SK-MEL-5 (cell line): ENCODE measurements at regions not wholly inside any gene's neighbourhood (a gene's known extent, or its start where the extent isn't known, plus 50 kb on each side); places are given as distances from the start of the nearest gene placed in this dataset.

Experiments
- DNase-seq: peaks from one replicate; pipeline ENCODE4 v3.0.0-alpha.2; 2016; ENCODE audit warnings: low read depth, low spot score
- in situ Hi-C: cut with HindIII; loops from 2 replicates; pipeline ENCODE4 v1.10.0; 2016; ENCODE audit warnings: low sequenced_read_pairs, high pct_unique_total_duplicates, low pct_unique_long_range_greater_than_20kb

DNA sequence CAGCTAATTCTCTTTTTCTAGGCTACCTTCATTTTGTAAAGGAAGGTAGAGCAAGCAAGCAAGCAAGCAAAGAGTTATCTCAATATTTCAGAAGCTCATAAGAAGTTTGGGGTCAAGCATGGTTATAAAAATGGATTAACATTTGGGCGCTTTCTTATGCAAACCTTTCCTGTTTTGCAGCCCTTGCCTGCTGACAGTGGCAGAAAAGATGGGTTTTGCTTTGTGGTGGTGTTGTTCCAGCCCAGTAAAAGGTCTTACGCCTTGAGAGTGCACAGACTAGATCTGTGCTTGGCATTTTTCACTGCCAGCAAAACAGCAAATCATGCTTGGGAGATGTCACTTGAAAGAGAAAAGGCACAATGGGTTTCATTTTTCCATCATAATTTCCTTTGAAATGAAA lies 1320.6 kb upstream of the CELF4 start:
- no peak for DNase-seq
- in situ Hi-C loops: no loop called here

- in situ Hi-C loops: no loop called here
- DNase-seq: peak; percentile 53
Measured at GRCh38 chr18:38884050-38884449, 1318.5 kb upstream of the CELF4 start.

DNA sequence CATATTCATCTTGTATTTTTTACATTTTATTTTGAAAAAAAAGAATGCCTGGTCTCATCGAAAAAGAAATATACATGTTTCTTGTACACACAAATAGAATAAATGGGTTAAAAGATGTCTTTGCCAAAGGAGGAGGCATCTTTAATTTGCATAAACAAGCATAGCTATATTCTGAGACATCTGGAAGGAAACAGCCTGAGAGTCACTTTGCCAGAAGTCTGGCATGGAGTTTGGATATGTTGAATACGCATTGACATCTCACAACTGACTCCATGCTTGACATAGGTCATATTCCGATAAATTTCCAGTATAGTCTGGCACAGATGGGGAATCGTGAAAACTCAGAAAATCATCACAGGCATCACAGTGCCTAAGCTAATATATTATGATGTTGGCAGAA lies 1317.5 kb upstream of the CELF4 start:
- DNase-seq: no peak
- in situ Hi-C loops: no loop called here

DNA sequence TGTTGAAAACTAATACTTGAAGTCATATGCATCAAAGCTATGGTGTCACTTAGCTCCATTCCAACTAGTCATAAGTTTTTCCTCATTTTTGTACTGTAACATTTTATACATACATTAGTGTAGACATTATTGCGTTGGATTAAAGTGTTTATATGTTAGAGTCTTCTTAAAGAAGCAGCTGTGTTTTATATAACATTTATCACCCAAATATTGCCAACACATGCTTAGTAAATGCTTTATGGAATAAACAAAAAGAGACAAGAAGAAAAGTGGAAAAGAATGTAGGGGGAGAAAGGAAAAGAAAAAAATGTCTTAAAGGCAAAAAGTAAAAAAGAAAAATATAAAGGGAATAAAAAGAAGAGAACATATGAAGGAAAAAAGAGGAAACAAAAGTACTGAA lies 1314.3 kb upstream of the CELF4 start:
- DNase-seq: no peak

GRCh38 chr18:38872342-38872741 lies 1306.7 kb upstream of the CELF4 start:
- in situ Hi-C loops: no loop called here
- DNase-seq: no peak

More for the DNA sequence above, 1314.3 kb upstream of the CELF4 start:
- in situ Hi-C loops: no loop called here

- DNase-seq: no peak
- in situ Hi-C loops: no loop called here
Measured at GRCh38 chr18:38868757-38869156, 1303.2 kb upstream of the CELF4 start.

- DNase-seq: no peak
- in situ Hi-C loops: no loop called here
Measured at GRCh38 chr18:38867680-38868079, 1302.1 kb upstream of the CELF4 start.

DNA sequence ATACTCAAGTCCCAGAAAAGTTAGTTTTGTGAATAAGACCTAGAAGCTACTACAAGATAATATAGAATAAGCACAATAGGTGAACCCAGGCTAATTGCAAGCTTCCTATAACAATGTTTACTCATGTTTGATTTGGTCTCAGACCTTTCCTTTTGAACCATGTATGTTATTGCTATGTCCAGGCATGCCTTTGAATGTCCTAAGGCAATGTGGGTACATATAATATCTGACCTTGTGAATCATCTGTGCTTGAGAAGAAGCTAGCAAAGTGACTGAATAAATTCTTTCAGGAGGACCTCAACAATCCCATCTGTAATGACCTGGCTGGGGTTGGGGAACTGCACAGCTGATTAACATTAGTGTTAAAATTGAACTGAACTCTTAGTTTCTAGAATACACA lies 1285.9 kb upstream of the CELF4 start:
- no peak for DNase-seq
- in situ Hi-C loops: no loop called here

DNA sequence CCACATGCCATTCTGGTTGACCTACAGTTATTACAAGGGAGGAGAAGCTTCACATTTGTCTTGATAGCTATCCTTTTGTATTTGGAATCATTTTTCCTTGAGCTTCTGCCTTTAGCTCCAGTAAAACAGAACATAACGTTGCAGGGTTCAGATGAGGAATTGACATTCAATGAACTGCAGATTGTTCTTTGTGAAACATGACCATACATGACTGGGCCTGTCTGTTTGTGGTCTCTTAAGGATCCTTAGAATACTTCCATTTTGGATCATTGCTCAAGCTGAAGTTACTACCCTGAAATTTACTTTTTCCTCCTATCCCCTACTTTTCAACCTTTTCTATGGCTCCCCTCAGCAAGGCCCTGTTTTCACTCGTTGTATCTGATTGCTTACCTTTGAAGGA lies 1281.7 kb upstream of the CELF4 start:
- in situ Hi-C loops: no loop called here
- DNase-seq: no peak

DNA sequence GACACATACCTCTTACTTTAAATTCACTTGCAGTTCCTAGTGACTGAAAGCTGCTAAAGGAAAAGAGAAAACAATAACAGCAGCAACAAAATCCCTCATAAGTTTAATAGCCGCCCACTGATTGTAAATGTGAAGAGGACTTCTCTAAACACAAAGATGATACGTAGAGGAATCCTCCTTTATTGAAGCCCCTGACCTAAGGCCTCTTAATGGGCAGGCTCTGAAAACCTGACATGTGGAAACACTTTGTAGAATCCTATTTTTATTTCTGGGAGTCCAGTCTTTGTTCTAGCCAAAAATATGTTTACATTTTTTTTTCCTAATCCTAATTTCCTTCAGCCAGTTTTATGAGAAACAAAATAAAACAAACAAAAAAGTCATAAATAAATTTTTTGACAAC lies 1277.7 kb upstream of the CELF4 start:
- DNase-seq: no peak
- in situ Hi-C loops: no loop called here

- no peak for DNase-seq
- in situ Hi-C loops: no loop called here
Measured at GRCh38 chr18:38826247-38826646, 1260.6 kb upstream of the CELF4 start.

DNA sequence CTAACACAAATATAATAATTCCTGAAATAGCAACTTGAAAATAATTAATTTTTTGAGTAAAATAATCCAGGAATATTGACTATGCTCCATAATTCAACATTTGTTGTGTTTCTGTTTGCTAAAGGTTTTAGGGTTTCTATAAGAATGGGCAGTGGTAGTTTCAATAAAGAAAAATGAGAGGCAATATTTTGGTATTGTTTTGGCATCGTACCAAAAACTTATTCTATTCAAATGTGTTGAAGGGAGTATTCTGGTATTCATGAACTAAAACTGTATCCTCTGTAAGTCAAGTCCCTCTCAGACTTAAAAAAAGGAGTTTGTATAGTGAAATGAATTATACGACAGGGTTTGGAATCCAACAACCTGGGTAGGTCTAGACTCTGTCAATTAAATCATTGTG lies 1245.6 kb upstream of the CELF4 start:
- no peak for DNase-seq
- in situ Hi-C loops: no loop called here

DNA sequence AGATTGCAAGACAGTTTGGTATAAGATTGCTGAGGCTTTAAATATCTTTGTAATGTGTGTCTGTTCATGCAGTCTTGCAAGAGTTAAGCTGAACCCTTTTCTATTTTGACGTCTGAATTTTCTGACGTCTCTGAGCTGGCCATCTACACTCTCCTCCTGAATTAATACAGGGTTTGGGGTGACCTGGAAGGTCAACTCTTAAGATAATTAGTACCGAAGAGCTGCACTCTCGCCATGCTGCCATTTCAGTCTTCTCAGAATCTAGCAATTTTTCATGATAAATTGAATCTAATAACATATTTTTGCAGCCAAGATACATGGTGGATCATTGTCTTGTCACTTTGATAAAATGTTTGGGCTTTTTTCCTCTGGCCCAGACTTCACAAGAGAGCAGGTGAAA lies 1245.2 kb upstream of the CELF4 start:
- in situ Hi-C loops: no loop called here
- DNase-seq: no peak

GRCh38 chr18:38807915-38808314 lies 1242.3 kb upstream of the CELF4 start:
- in situ Hi-C loops: no loop called here
- DNase-seq: no peak

DNA sequence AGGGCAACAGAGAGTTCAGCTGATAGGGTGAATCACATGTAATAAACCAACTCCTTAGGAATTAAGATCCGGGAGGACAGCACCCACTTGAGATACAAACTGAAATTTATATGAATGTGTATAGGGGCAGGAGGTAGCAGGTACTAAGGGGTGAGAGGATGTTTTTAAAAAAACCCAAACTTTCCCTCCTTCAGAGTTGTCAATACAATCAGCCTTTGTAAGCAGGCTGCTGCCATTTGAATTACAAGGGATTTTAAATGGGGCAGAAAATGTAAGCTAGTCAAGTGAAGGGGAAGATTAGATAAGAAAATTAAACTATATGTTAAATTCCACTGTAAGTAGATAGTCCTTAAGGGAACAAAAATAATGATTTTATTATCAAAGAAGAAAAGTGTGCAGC lies 1239.7 kb upstream of the CELF4 start:
- no peak for DNase-seq
- in situ Hi-C loops: no loop called here

DNA sequence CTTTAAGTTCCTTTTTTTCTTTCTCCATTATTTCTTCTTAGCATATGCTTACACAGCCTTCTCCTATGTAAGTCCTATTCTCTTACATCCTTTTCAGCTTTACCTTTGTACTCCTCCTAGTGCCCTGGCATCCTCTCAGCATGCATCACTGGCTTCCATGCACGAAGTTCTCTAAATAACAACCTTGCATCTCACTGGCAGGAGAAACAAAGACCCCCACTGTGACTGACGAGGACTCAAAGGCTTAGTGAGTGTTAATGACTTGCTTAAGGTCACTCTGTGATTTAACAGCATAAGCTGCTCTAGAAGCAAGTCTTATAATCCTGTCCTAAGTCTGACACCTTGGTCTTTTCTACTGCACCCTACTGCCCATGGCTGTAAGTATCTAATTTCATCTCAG lies 1236.0 kb upstream of the CELF4 start:
- DNase-seq: no peak
- in situ Hi-C loops: no loop called here

DNA sequence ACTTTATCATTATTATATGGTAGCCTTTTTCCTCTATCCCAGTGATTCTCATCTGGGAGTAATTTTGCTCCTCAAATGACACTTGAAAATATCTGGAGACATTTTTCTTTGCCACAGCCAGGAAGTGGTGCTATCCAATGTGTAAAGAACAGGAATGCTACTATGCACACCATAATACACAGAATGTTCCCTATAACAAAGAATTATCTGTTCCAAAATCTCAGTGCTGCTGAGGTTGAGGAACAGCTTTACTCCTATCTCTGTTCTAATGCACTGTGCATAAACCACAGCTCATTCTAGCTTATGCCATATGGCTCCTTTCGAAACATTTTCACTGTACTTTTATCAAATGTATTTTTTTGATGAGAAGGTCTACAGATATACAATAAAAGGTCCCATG lies 1231.2 kb upstream of the CELF4 start:
- in situ Hi-C loops: no loop called here
- peak; percentile 75 for DNase-seq

- DNase-seq: no peak
- in situ Hi-C loops: no loop called here
Measured at GRCh38 chr18:38792731-38793130, 1227.1 kb upstream of the CELF4 start.

- no peak for DNase-seq
- in situ Hi-C loops: no loop called here
Measured at GRCh38 chr18:38790786-38791185, 1225.2 kb upstream of the CELF4 start.

- in situ Hi-C loops: no loop called here
- peak; percentile 57 for DNase-seq
Measured at GRCh38 chr18:38790303-38790702, 1224.7 kb upstream of the CELF4 start.
